GM13977 (cell line): ENCODE measurements at regions not wholly inside any gene's neighbourhood (a gene's known extent, or its start where the extent isn't known, plus 50 kb on each side); places are given as distances from the start of the nearest gene placed in this dataset.

Experiments used
- DNase-seq: peaks from one replicate; pipeline ENCODE4 v3.0.0; 2012; ENCODE audit warnings: low spot score
- in situ Hi-C: fragments of 300-500 bp; cut with MboI; formaldehyde crosslinking; loops from one replicate; pipeline ENCODE4 v1.12.0; 2022; ENCODE audit warnings: low sequenced_read_pairs, low pct_unique_long_range_greater_than_20kb, mixed read lengths, inconsistent platforms; ENCODE audit not compliant: unreplicated experiment
- TF ChIP-seq, protein P1 (sequence below): IDR thresholded peaks from 2 replicates; pipeline ENCODE4 v1.5.1; 2012; ENCODE audit warnings: mild to moderate bottlenecking, control low read depth; ENCODE audit not compliant: insufficient read depth; ENCODE audit errors: extremely low read depth, missing control alignments

DNA sequence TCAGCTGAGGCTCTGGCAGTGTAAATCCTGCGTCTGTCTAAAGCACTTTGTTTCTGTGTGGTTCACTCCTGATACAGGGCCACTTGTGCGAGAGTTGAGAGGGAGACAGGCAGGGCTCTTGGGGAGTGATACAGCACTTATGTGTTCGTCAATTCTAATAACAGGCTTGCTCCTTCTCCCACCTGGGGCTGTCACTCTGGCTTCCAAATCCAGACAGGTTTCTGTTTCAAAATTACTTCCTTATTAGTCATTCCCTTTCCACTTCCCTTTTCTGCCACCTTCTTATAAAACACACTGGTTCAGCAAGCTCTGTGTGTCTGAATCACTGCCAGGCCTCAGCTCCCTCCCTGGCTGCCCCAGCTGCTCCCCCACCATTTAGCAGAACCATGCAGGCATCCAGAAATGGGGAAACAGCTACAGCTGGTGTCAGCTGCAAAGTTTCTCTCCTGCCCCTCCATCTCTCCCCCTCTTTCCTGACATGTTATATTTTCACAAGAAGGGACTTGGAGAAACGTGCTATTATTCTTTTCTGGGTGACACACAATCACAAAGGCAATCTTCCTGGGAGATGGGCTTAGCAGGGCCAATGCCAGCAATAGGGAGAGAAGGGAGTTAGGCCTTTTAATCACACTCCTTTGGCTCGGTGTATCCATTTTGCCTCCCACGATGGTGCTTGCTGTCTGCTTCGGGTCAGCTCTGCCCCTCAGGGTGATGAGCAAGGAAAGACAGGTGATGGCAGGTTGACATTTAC lies 58.4 kb upstream of the ZNRF2 start:
- TF ChIP-seq, protein P1, sequence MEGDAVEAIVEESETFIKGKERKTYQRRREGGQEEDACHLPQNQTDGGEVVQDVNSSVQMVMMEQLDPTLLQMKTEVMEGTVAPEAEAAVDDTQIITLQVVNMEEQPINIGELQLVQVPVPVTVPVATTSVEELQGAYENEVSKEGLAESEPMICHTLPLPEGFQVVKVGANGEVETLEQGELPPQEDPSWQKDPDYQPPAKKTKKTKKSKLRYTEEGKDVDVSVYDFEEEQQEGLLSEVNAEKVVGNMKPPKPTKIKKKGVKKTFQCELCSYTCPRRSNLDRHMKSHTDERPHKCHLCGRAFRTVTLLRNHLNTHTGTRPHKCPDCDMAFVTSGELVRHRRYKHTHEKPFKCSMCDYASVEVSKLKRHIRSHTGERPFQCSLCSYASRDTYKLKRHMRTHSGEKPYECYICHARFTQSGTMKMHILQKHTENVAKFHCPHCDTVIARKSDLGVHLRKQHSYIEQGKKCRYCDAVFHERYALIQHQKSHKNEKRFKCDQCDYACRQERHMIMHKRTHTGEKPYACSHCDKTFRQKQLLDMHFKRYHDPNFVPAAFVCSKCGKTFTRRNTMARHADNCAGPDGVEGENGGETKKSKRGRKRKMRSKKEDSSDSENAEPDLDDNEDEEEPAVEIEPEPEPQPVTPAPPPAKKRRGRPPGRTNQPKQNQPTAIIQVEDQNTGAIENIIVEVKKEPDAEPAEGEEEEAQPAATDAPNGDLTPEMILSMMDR, result no peak
- in situ Hi-C loops, result no loop called here
- DNase-seq, result peak; percentile 44

DNA sequence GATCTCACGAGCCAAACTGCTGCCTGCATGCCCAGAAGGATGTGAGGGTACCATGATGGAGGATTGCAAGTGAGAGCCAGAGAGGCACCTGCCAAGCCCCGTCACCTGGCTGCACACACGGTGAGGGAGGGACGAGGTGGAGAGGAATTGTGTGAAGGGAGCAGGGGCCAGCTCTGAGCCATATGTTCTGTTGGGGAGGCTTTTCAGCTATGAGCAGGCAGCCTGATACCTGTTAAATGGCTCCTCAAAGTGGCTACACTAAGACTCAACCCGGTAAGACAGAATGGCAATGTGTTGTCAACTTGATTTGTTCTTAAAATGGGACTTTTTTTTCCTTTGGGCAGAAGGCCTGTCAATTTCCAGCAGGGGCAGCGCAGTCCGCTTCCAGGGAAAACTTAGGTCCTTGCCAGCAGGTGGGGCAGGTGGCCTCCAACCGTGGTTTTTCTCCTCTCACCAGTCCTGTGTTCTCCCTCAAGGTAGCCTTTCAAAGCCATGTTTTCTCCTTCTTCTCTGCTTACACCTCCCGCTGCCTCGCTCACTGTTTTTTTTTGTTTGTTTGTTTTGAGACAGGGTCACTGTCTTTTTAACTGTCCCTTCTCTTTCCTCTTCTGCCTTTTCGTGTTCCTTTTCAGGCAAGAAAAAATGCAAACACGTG lies 57.7 kb upstream of the ZNRF2 start:
- TF ChIP-seq, protein P1, result no peak
- in situ Hi-C loops, result no loop called here
- no peak for DNase-seq

DNA sequence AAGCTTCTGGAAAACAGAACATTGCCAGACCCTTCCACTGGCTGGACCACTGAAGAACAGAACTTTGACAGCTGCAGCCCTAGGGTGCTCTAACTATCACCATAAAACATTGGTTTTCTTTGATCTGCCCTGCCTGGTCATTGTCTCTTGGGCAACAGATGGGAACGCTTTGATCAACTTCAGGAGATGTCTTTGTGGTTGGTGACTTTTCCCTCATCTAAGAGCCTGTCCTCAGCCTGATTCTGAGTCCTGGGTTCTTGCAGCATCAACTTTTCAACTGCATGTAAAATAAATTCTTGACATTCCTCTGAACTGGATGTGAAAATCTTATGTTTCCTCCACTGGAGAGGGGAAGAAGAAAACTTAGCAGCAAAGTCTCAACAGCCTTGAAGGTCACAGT lies 53.1 kb upstream of the ZNRF2 start:
- TF ChIP-seq, protein P1, result no peak
- in situ Hi-C loops, result no loop called here
- DNase-seq, result no peak

DNA sequence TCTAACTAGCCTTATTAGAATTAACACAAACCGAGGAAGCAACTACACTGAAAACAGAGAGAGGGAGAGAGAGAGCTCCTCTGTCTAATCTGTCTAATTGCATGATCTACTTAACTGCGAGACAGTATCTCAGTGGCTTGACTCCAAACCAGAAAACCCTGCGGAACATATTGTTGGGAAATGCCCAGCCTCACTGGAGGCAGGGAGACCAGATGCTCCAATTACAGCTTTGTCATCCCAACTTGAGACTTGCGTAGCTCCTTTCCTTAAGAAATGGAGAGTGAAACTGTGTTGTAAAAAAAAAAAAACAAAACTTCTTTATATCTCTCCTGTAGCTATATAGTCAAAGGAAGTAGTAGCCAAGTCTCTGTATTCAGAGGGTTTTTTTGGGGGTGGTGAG lies 52.0 kb upstream of the ZNRF2 start:
- TF ChIP-seq, protein P1, result no peak
- DNase-seq, result no peak
- in situ Hi-C loops, result no loop called here
